K562 (cell line): ENCODE measurements at regions not wholly inside any gene's neighbourhood (a gene's known extent, or its start where the extent isn't known, plus 50 kb on each side); places are given as distances from the start of the nearest gene placed in this dataset.

Experiments
- CEBPG ChIP-seq, 3 experiments: fragments of 200-800 bp in 1 of 3; sonication (Bioruptor generic) in 1 of 3; sonication (generic) in 1 of 3; formaldehyde crosslinking in 1 of 3; IDR thresholded peaks in 2 of 3; conservative IDR thresholded peaks in 1 of 3; 2 replicates each; pipeline versions ENCODE4 v1.6.1 to v1.8.0; 2016 to 2022; ENCODE audit warnings: missing compliant biosample characterization in 2 of 3, missing genetic modification characterization in 2 of 3, mild to moderate bottlenecking in 1 of 3, missing genetic modification reagents in 1 of 3
- CHD7 ChIP-seq: fragments of 200-600 bp; sonication (generic); IDR thresholded peaks from one replicate; pipeline ENCODE4 v1.6.1; 2012; ENCODE audit warnings: mild to moderate bottlenecking, low read depth, low read length, inconsistent platforms
- NKRF ChIP-seq: fragments of 450-650 bp; IDR thresholded peaks from 2 replicates; pipeline ENCODE4 v1.6.1; 2016; ENCODE audit warnings: borderline replicate concordance
- TF ChIP-seq, protein P1 (sequence below): sonication (generic); formaldehyde crosslinking; IDR thresholded peaks from 2 replicates; pipeline ENCODE4 v1.8.0; 2022; ENCODE audit warnings: mild to moderate bottlenecking, missing genetic modification reagents, borderline replicate concordance
- TF ChIP-seq, protein P2 (sequence below): fragments of 250-450 bp; sonication (Bioruptor Pico); IDR thresholded peaks from 2 replicates; pipeline ENCODE4 v1.4.0; 2020; ENCODE audit warnings: mild to moderate bottlenecking, moderate library complexity

DNA sequence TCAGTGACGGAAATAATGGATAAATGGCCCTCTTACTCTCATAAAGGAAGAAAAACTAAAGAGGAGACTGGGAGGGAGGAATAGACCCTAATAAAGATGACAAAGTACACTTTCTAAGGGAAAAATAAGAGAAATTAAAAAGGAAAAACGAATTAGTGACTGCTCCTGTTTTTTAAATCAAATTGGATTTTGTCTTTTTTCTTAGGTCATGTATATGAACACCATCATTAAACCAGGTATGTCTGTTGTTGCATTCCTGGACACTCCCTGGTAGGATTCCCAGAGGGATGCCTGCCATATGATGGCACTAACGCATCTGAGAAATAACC is 59.4 kb upstream of the BTN3A2 start (continued):
- no peak for TF ChIP-seq CHD7
- no peak for TF ChIP-seq CEBPG (CRISPR knock-in tag; IDR thresholded peaks at IDR 0.05)
- TF ChIP-seq CEBPG (tag; conservative IDR thresholded peaks at IDR 0.05 in 1 of 2, IDR thresholded peaks at IDR 0.05 in 1 of 2): 0 out of 4 replicates have a peak, but pooled peaks of 1 of the 2 experiments have one; percentile 40
- no peak for TF ChIP-seq NKRF
- TF ChIP-seq, protein P1, sequence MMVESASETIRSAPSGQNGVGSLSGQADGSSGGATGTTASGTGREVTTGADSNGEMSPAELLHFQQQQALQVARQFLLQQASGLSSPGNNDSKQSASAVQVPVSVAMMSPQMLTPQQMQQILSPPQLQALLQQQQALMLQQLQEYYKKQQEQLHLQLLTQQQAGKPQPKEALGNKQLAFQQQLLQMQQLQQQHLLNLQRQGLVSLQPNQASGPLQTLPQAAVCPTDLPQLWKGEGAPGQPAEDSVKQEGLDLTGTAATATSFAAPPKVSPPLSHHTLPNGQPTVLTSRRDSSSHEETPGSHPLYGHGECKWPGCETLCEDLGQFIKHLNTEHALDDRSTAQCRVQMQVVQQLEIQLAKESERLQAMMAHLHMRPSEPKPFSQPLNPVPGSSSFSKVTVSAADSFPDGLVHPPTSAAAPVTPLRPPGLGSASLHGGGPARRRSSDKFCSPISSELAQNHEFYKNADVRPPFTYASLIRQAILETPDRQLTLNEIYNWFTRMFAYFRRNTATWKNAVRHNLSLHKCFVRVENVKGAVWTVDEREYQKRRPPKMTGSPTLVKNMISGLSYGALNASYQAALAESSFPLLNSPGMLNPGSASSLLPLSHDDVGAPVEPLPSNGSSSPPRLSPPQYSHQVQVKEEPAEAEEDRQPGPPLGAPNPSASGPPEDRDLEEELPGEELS (CRISPR knock-in tag): no peak
- TF ChIP-seq, protein P2, sequence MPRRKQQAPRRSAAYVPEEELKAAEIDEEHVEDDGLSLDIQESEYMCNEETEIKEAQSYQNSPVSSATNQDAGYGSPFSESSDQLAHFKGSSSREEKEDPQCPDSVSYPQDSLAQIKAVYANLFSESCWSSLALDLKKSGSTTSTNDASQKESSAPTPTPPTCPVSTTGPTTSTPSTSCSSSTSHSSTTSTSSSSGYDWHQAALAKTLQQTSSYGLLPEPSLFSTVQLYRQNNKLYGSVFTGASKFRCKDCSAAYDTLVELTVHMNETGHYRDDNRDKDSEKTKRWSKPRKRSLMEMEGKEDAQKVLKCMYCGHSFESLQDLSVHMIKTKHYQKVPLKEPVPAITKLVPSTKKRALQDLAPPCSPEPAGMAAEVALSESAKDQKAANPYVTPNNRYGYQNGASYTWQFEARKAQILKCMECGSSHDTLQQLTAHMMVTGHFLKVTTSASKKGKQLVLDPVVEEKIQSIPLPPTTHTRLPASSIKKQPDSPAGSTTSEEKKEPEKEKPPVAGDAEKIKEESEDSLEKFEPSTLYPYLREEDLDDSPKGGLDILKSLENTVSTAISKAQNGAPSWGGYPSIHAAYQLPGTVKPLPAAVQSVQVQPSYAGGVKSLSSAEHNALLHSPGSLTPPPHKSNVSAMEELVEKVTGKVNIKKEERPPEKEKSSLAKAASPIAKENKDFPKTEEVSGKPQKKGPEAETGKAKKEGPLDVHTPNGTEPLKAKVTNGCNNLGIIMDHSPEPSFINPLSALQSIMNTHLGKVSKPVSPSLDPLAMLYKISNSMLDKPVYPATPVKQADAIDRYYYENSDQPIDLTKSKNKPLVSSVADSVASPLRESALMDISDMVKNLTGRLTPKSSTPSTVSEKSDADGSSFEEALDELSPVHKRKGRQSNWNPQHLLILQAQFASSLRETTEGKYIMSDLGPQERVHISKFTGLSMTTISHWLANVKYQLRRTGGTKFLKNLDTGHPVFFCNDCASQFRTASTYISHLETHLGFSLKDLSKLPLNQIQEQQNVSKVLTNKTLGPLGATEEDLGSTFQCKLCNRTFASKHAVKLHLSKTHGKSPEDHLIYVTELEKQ: no peak
